GM18909 (cell line): ENCODE measurements at regions not wholly inside any gene's neighbourhood (a gene's known extent, or its start where the extent isn't known, plus 50 kb on each side); places are given as distances from the start of the nearest gene placed in this dataset.

ENCODE experiments used
- ATAC-seq: cut with Tn5 transposase; IDR thresholded peaks from one replicate; pipeline ENCODE4 v1.9.1; 2021; ENCODE audit warnings: mild to moderate bottlenecking; ENCODE audit not compliant: unreplicated experiment, poor library complexity

- ATAC-seq = no peak
Measured at GRCh38 chr14:61193476-61193875, 87.7 kb downstream of the TMEM30B start.

GRCh38 chr14:61192989-61193388, 88.1 kb downstream of the TMEM30B start:
- no peak for ATAC-seq

GRCh38 chr14:61191733-61192132, 89.4 kb downstream of the TMEM30B start:
- ATAC-seq = no peak

GRCh38 chr14:61190341-61190740, 90.8 kb downstream of the TMEM30B start:
- no peak for ATAC-seq

GRCh38 chr14:61188978-61189808, 91.9 kb downstream of the TMEM30B start:
- ATAC-seq = no peak

- ATAC-seq = no peak
Measured at GRCh38 chr14:61188196-61188595, 92.9 kb downstream of the TMEM30B start.

- no peak for ATAC-seq
Measured at GRCh38 chr14:61187196-61187905, 93.8 kb downstream of the TMEM30B start.

GRCh38 chr14:61186341-61187195, 94.6 kb downstream of the TMEM30B start:
- no peak for ATAC-seq

GRCh38 chr14:61185534-61185933, 95.6 kb downstream of the TMEM30B start:
- ATAC-seq = no peak

- ATAC-seq = no peak
Measured at GRCh38 chr14:61184112-61184511, 97.0 kb downstream of the TMEM30B start.

GRCh38 chr14:61183196-61183885, 97.8 kb downstream of the TMEM30B start:
- ATAC-seq = no peak

- no peak for ATAC-seq
Measured at GRCh38 chr14:61179796-61180398, 101.2 kb downstream of the TMEM30B start.

GRCh38 chr14:61179061-61179690, 102.0 kb downstream of the TMEM30B start:
- no peak for ATAC-seq

GRCh38 chr14:61178226-61179060, 102.7 kb downstream of the TMEM30B start:
- no peak for ATAC-seq

GRCh38 chr14:61177279-61178225, 103.6 kb downstream of the TMEM30B start:
- no peak for ATAC-seq

- ATAC-seq = no peak
Measured at GRCh38 chr14:61176686-61177085, 104.5 kb downstream of the TMEM30B start.

- ATAC-seq = no peak
Measured at GRCh38 chr14:61174987-61175386, 106.2 kb downstream of the TMEM30B start.
